GM06990 (cell line): ENCODE measurements at regions not wholly inside any gene's neighbourhood (a gene's known extent, or its start where the extent isn't known, plus 50 kb on each side); places are given as distances from the start of the nearest gene placed in this dataset.
"Not testable (repeated sequence)": the region's sequence is repeated elsewhere in the genome, so short reads cannot be mapped to it uniquely, and the experiment has no call there.

Experiments used
- DNase-seq: peaks from one replicate; pipeline ENCODE4 v3.0.0-alpha.2; 2011; ENCODE audit not compliant: insufficient read length; ENCODE audit errors: extremely low read depth
- H3K27me3 ChIP-seq: replicated peaks from 2 replicates; pipeline ENCODE4 v1.6.0; 2011; ENCODE audit warnings: low read length; ENCODE audit not compliant: control insufficient read depth, insufficient read depth
- H3K36me3 ChIP-seq: 2 replicates; pipeline ENCODE4 v1.5.1; 2011; ENCODE audit warnings: low read length; ENCODE audit not compliant: control insufficient read depth, insufficient read depth
- H3K4me3 ChIP-seq: replicated peaks from 2 replicates; pipeline ENCODE4 v1.5.1; 2011; ENCODE audit warnings: low read depth, mild to moderate bottlenecking, control low read depth, low read length
- CTCF ChIP-seq: IDR thresholded peaks from 2 replicates; pipeline ENCODE4 v1.5.1; 2011; ENCODE audit warnings: low read length, control low read depth, mild to moderate bottlenecking, inconsistent platforms; ENCODE audit not compliant: insufficient read depth, poor library complexity, severe bottlenecking

- no peak for DNase-seq
- H3K4me3 ChIP-seq: no peak overlapping the region
- TF ChIP-seq CTCF: no peak
- no peaks in the 10 kb centered on the region for H3K36me3 ChIP-seq
- no peaks in the 10 kb centered on the region for H3K27me3 ChIP-seq
These were observed 607.5 kb upstream of the KLF12 start for GRCh38 chr13:74741732-74742131.

- DNase-seq: no peak
- TF ChIP-seq CTCF: no peak
- no peak overlapping the region for H3K4me3 ChIP-seq
- H3K27me3 ChIP-seq: no peaks in the 10 kb centered on the region
- H3K36me3 ChIP-seq: no peaks in the 10 kb centered on the region
These were observed 598.7 kb upstream of the KLF12 start for GRCh38 chr13:74732736-74733385.

- no peak for TF ChIP-seq CTCF
- no peak for DNase-seq
- Histone ChIP-seq H3K27me3 (no peaks in the 10 kb centered on the region), H3K4me3 (no peak overlapping the region), H3K36me3 (no peaks in the 10 kb centered on the region)
These were observed 597.5 kb upstream of the KLF12 start for GRCh38 chr13:74731731-74732130.

- Histone ChIP-seq H3K36me3 (no peaks in the 10 kb centered on the region), H3K4me3 (no peak overlapping the region), H3K27me3 (no peaks in the 10 kb centered on the region)
- TF ChIP-seq CTCF: no peak
- no peak for DNase-seq
These were observed 596.5 kb upstream of the KLF12 start for GRCh38 chr13:74730556-74731331.

- Histone ChIP-seq H3K27me3 (no peaks in the 10 kb centered on the region), H3K36me3 (no peaks in the 10 kb centered on the region), H3K4me3 (no peak overlapping the region)
- DNase-seq: no peak
- no peak for TF ChIP-seq CTCF
These were observed 592.0 kb upstream of the KLF12 start for GRCh38 chr13:74726206-74726605.

- H3K36me3 ChIP-seq, DNase-seq, H3K27me3 ChIP-seq, H3K4me3 ChIP-seq: not testable (repeated sequence)
These were observed 584.1 kb upstream of the KLF12 start for GRCh38 chr13:74718232-74718842.
